IMR-90 (cell line): ENCODE measurements at regions not wholly inside any gene's neighbourhood (a gene's known extent, or its start where the extent isn't known, plus 50 kb on each side); places are given as distances from the start of the nearest gene placed in this dataset.

Source experiments
- ATAC-seq: fragments of 200-7000 bp; cut with Tn5 transposase; 2 replicates; pipeline ENCODE4 v1.9.1; 2020; ENCODE audit warnings: low read depth, mild to moderate bottlenecking, moderate library complexity
- BruUV-seq: library from RNA; stranded (reverse); fragments of 400-500 nt; replicated peaks from 2 replicates; lab custom pipeline; 2021; lab: Mats Ljungman, UMichigan
- CTCF ChIA-PET: fragments of 300-600 bp; formaldehyde crosslinking; extraction: SDS; loops from one replicate; lab custom pipeline; 2021; ENCODE audit warnings: antibody characterized with exemption; lab: Yijun Ruan, JAX
- POLR2A ChIA-PET: fragments of 300-600 bp; sonication (Branson Sonifier 250); formaldehyde crosslinking; loops from one replicate; lab custom pipeline; 2022; ENCODE audit warnings: antibody characterized with exemption; ENCODE audit not compliant: unreplicated experiment; lab: Charles Lee
- DNase-seq: peaks from one replicate; pipeline ENCODE4 v3.0.0; 2013
- H2AFZ ChIP-seq: replicated peaks from 2 replicates; pipeline ENCODE3; 2013; ENCODE audit warnings: low read length, mild to moderate bottlenecking; ENCODE audit not compliant: poor library complexity
- H2AK5ac ChIP-seq: 2 replicates; pipeline ENCODE4 v1.6.1; 2013; ENCODE audit warnings: low read depth, low read length, inconsistent platforms
- H2AK9ac ChIP-seq: replicated peaks from 2 replicates; pipeline ENCODE3; 2013; ENCODE audit warnings: mild to moderate bottlenecking, low read depth, low read length, moderate library complexity; ENCODE audit not compliant: poor library complexity
- H2BK120ac ChIP-seq: 2 replicates; pipeline ENCODE4 v1.6.1; 2013; ENCODE audit warnings: low read depth, low read length, inconsistent platforms
- H2BK15ac ChIP-seq: 3 replicates; pipeline ENCODE4 v1.6.1; 2013; ENCODE audit warnings: low read depth, low read length, inconsistent platforms
- H2BK20ac ChIP-seq: 2 replicates; pipeline ENCODE4 v1.6.1; 2013; ENCODE audit warnings: low read depth, mild to moderate bottlenecking, inconsistent platforms, low read length, moderate library complexity
- H2BK5ac ChIP-seq: 2 replicates; pipeline ENCODE4 v1.6.1; 2013; ENCODE audit warnings: mild to moderate bottlenecking, low read depth, low read length, inconsistent platforms; ENCODE audit not compliant: poor library complexity, severe bottlenecking
- H3K14ac ChIP-seq: replicated peaks from 2 replicates; pipeline ENCODE4 v1.6.1; 2013; ENCODE audit warnings: low read depth, low read length, inconsistent platforms
- H3K18ac ChIP-seq: 2 replicates; pipeline ENCODE4 v1.6.1; 2013; ENCODE audit warnings: low read depth, low read length, control low read depth
- H3K23ac ChIP-seq: 2 replicates; pipeline ENCODE4 v1.6.1; 2013; ENCODE audit warnings: low read depth, low read length, inconsistent platforms
- H3K27ac ChIP-seq: 2 replicates; pipeline ENCODE4 v1.5.1; 2013; ENCODE audit warnings: mild to moderate bottlenecking, control low read depth, low read length; ENCODE audit not compliant: insufficient read depth
- H3K27me3 ChIP-seq: 2 replicates; pipeline ENCODE4 v1.6.1; 2013; ENCODE audit warnings: low read length; ENCODE audit not compliant: control insufficient read depth, insufficient read depth
- H3K36me3 ChIP-seq: 2 replicates; pipeline ENCODE4 v1.6.1; 2013; ENCODE audit warnings: low read length, mixed read lengths; ENCODE audit not compliant: control insufficient read depth, insufficient read depth
- H3K4ac ChIP-seq: 2 replicates; pipeline ENCODE4 v1.6.1; 2013; ENCODE audit warnings: low read depth, low read length, inconsistent platforms
- H3K4me1 ChIP-seq: 2 replicates; pipeline ENCODE4 v1.6.1; 2013; ENCODE audit warnings: low read length, mixed read lengths; ENCODE audit not compliant: control insufficient read depth, insufficient read depth
- H3K4me2 ChIP-seq: 2 replicates; pipeline ENCODE4 v1.6.1; 2013; ENCODE audit warnings: low read depth, mild to moderate bottlenecking, control low read depth, low read length, moderate library complexity
- H3K4me3 ChIP-seq: 2 replicates; pipeline ENCODE4 v1.5.1; 2013; ENCODE audit warnings: low read depth, mild to moderate bottlenecking, control low read depth, low read length, moderate library complexity; ENCODE audit not compliant: insufficient read depth
- H3K56ac ChIP-seq: 2 replicates; pipeline ENCODE4 v1.6.1; 2013; ENCODE audit warnings: low read length, inconsistent platforms; ENCODE audit not compliant: insufficient read depth; ENCODE audit errors: extremely low read depth
- H3K79me1 ChIP-seq, 2 experiments: 2 replicates each; pipeline ENCODE4 v1.6.1; 2013; ENCODE audit warnings: low read length in 2 of 2, inconsistent platforms in 1 of 2, low read depth in 1 of 2
- H3K9ac ChIP-seq: 2 replicates; pipeline ENCODE4 v1.6.1; 2013; ENCODE audit warnings: low read depth, low read length, control low read depth
- H3K9me1 ChIP-seq: 2 replicates; pipeline ENCODE4 v1.6.1; 2013; ENCODE audit warnings: low read length, inconsistent platforms; ENCODE audit not compliant: insufficient read depth
- H3K9me3 ChIP-seq: 2 replicates; pipeline ENCODE4 v1.6.1; 2013; ENCODE audit warnings: low read length; ENCODE audit not compliant: control insufficient read depth, insufficient read depth
- H4K20me1 ChIP-seq: 2 replicates; pipeline ENCODE4 v1.6.1; 2013; ENCODE audit warnings: low read length, inconsistent platforms; ENCODE audit not compliant: insufficient read depth
- H4K5ac ChIP-seq: 2 replicates; pipeline ENCODE4 v1.6.1; 2013; ENCODE audit warnings: mild to moderate bottlenecking, low read depth, low read length, control low read depth
- H4K8ac ChIP-seq, 2 experiments: 2 replicates each; pipeline ENCODE4 v1.6.1; 2013; ENCODE audit warnings: low read depth in 2 of 2, low read length in 2 of 2, control low read depth in 1 of 2, inconsistent platforms in 1 of 2
- H4K91ac ChIP-seq: 2 replicates; pipeline ENCODE4 v1.6.1; 2013; ENCODE audit warnings: low read depth, low read length, inconsistent platforms; ENCODE audit not compliant: insufficient read depth
- BHLHE40 ChIP-seq: fragments of 150-350 bp; IDR thresholded peaks from 2 replicates; pipeline ENCODE4 v1.6.1; 2016; ENCODE audit warnings: mild to moderate bottlenecking, low read depth, low read length
- CEBPB ChIP-seq: IDR thresholded peaks from 2 replicates; pipeline ENCODE4 v1.6.1; 2012; ENCODE audit warnings: low read depth, low read length, improper control_type of control experiment
- CHD1 ChIP-seq: IDR thresholded peaks from 2 replicates; pipeline ENCODE4 v1.6.1; 2012; ENCODE audit warnings: low read depth, low read length, improper control_type of control experiment
- CTCF ChIP-seq: conservative IDR thresholded peaks from 2 replicates; pipeline ENCODE4 v1.5.1; 2012; ENCODE audit warnings: mild to moderate bottlenecking, low read depth, low read length, improper control_type of control experiment
- ELK1 ChIP-seq: fragments of 150-350 bp; IDR thresholded peaks from 2 replicates; pipeline ENCODE4 v1.6.1; 2016; ENCODE audit warnings: low read depth, mild to moderate bottlenecking, low read length, moderate library complexity, borderline replicate concordance
- FOS ChIP-seq: fragments of 150-350 bp; IDR thresholded peaks from 2 replicates; pipeline ENCODE4 v1.6.1; 2016; ENCODE audit warnings: low read depth, low read length
- MAFK ChIP-seq: IDR thresholded peaks from 2 replicates; pipeline ENCODE4 v1.6.1; 2012; ENCODE audit warnings: low read depth, low read length, improper control_type of control experiment
- MXI1 ChIP-seq: IDR thresholded peaks from 2 replicates; pipeline ENCODE4 v1.6.1; 2012; ENCODE audit warnings: low read depth, mild to moderate bottlenecking, low read length, moderate library complexity, borderline replicate concordance
- NFE2L2 ChIP-seq: fragments of 150-350 bp; IDR thresholded peaks from 2 replicates; pipeline ENCODE4 v1.6.1; 2016; ENCODE audit warnings: low read depth, mild to moderate bottlenecking, low read length
- RCOR1 ChIP-seq: IDR thresholded peaks from 2 replicates; pipeline ENCODE4 v1.6.1; 2012; ENCODE audit warnings: mild to moderate bottlenecking, low read length, improper control_type of control experiment; ENCODE audit not compliant: insufficient replicate concordance
- RFX5 ChIP-seq: IDR thresholded peaks from 2 replicates; pipeline ENCODE4 v1.8.0; 2012; ENCODE audit warnings: low read depth, mild to moderate bottlenecking, low read length, moderate library complexity
- SMC3 ChIP-seq: fragments of 150-350 bp; IDR thresholded peaks from 2 replicates; pipeline ENCODE4 v1.6.1; 2016; ENCODE audit warnings: low read depth, mild to moderate bottlenecking, antibody characterized with exemption, low read length, moderate library complexity
- WGBS, 2 experiments: methylation state at CpG; one replicate each; pipeline versions ENCODE4 v1.1.5 to v1.1.7; 2013; ENCODE audit warnings: missing lambda C conversion rate in 2 of 2; ENCODE audit not compliant: insufficient read length in 1 of 2; ENCODE audit errors: extremely low coverage in 2 of 2; 5-methylcytosine and 5-hydroxymethylcytosine counted together
- dilution Hi-C: fragments of 300-500 bp; cut with HindIII; formaldehyde crosslinking; loops from one replicate; pipeline ENCODE4 v1.14.3; 2018; ENCODE audit warnings: low sequenced_read_pairs; ENCODE audit not compliant: unreplicated experiment
- in situ Hi-C: fragments of 300-500 bp; cut with MboI; formaldehyde crosslinking; loops from 3 replicates; pipeline ENCODE4 v1.14.3; 2019; ENCODE audit warnings: low sequenced_read_pairs, inconsistent platforms, mixed read lengths
- intact Hi-C: fragments of 100-400 bp; cut with micrococcal nuclease; formaldehyde crosslinking; loops from 2 replicates; pipeline ENCODE4 v1.10.0; 2022

GRCh38 chr5:12669326-12669725 lies 765.1 kb upstream of the CTNND2 start:
- CTCF ChIA-PET, result no interaction called here
- POLR2A ChIA-PET, result no interaction called here

More at GRCh38 chr5:12669326-12669725, 765.1 kb upstream of the CTNND2 start:
- no peak overlapping the region for H3K4ac ChIP-seq
- no peak overlapping the region for H4K91ac ChIP-seq
- H2BK15ac ChIP-seq, result no peak overlapping the region
- ATAC-seq (no peak), DNase-seq (no peak)
- H3K9me1 ChIP-seq, result no peaks in the 10 kb centered on the region
- H4K20me1 ChIP-seq, result no peaks in the 10 kb centered on the region
- H3K9me3 ChIP-seq, result peaks cover 7% of the 10 kb centered on the region
- no peak overlapping the region for H3K9ac ChIP-seq
- no peaks in the 10 kb centered on the region for H3K79me1 ChIP-seq
- no peak overlapping the region for H3K14ac ChIP-seq
- no peak overlapping the region for H2BK20ac ChIP-seq
- in situ Hi-C loops (no loop called here), intact Hi-C loops (no loop called here), dilution Hi-C loops (no loop called here)
- H3K4me2 ChIP-seq, result no peak overlapping the region
- no peaks in the 10 kb centered on the region for H3K36me3 ChIP-seq
- H3K27me3 ChIP-seq, result no peaks in the 10 kb centered on the region
- H3K4me3 ChIP-seq, result no peak overlapping the region
- H2AFZ ChIP-seq, result no peak overlapping the region
- H3K18ac ChIP-seq, result no peak overlapping the region
- TF ChIP-seq CHD1, result no peak
- no peak for TF ChIP-seq RFX5
- TF ChIP-seq SMC3, result no peak
- TF ChIP-seq CEBPB, result no peak
- TF ChIP-seq ELK1, result no peak
- no peak for TF ChIP-seq MAFK
- no peak for TF ChIP-seq NFE2L2
- no peak for TF ChIP-seq FOS
- TF ChIP-seq BHLHE40, result no peak
- no peak for TF ChIP-seq RCOR1
- no peak for TF ChIP-seq MXI1
- no peak for TF ChIP-seq CTCF
- no CpG with 5 or more reads among the region's 2 CpGs for WGBS, 2 experiments
- no peak overlapping the region for H3K56ac ChIP-seq
- H4K5ac ChIP-seq, result no peak overlapping the region
- no peak overlapping the region for H2AK9ac ChIP-seq
- H2BK120ac ChIP-seq, result no peak overlapping the region
- H2BK5ac ChIP-seq, result no peak overlapping the region
- no peak overlapping the region for H2AK5ac ChIP-seq
- no peaks in the 10 kb centered on the region for H3K4me1 ChIP-seq
- no peak overlapping the region for H4K8ac ChIP-seq
- no peak overlapping the region for H3K23ac ChIP-seq
- no peak overlapping the region for H3K27ac ChIP-seq
- BruUV-seq, result no TSS peak
